Ovary (tissue), 3 donors: ENCODE measurements at regions not wholly inside any gene's neighbourhood (a gene's known extent, or its start where the extent isn't known, plus 50 kb on each side); places are given as distances from the start of the nearest gene placed in this dataset.

Experiments
- CTCF ChIP-seq, 3 donors: fragments of 450-650 bp in 2 of 3; fragments of 200-600 bp in 1 of 3; IDR thresholded peaks; one replicate each; pipeline versions ENCODE4 v1.5.1 to v1.8.0; 2016 to 2022; ENCODE audit warnings: antibody characterized with exemption in 3 of 3, mild to moderate bottlenecking in 1 of 3
- EP300 ChIP-seq: sonication (generic); formaldehyde crosslinking; IDR thresholded peaks from one replicate; pipeline ENCODE4 v1.6.1; 2017; ENCODE audit warnings: antibody characterized with exemption
- POLR2A ChIP-seq: fragments of 450-650 bp; IDR thresholded peaks from one replicate; pipeline ENCODE4 v1.6.1; 2017; ENCODE audit warnings: antibody characterized with exemption, mild to moderate bottlenecking, moderate library complexity
- donor health status: DM: no; HTN: no; CAD: no.

- no peak for TF ChIP-seq POLR2A
- TF ChIP-seq CTCF (IDR thresholded peaks at IDR 0.05): no peak
- no peak for TF ChIP-seq EP300
Measured at GRCh38 chr18:77733292-77733903, 483.8 kb downstream of the GALR1 start.
